ENCODE measurements at regions not wholly inside any gene's neighbourhood (a gene's known extent, or its start where the extent isn't known, plus 50 kb on each side); places are given as distances from the start of the nearest gene placed in this dataset.
"Not testable (repeated sequence)": the region's sequence is repeated elsewhere in the genome, so short reads cannot be mapped to it uniquely, and the experiment has no call there.

GRCh38 chr12:46516933-46517578 is 144.5 kb upstream of the SLC38A2 start:
- no peak for DNase-seq (ENCODE audit: missing footprints)
- no peak for ATAC-seq
- intact Hi-C loops (cut with DNase I), result no loop called here

GRCh38 chr12:46516238-46516932 is 143.8 kb upstream of the SLC38A2 start:
- DNase-seq (ENCODE audit: missing footprints) (no peak), ATAC-seq (peak; percentile 17)
- intact Hi-C loops (cut with DNase I), result no loop called here

GRCh38 chr12:46515829-46516228 is 143.3 kb upstream of the SLC38A2 start:
- DNase-seq (ENCODE audit: missing footprints), result peak; percentile 62
- intact Hi-C loops (cut with DNase I), result no loop called here
- peak; percentile 65 for ATAC-seq

GRCh38 chr12:46514886-46515285 is 142.3 kb upstream of the SLC38A2 start:
- ATAC-seq, result no peak
- intact Hi-C loops (cut with DNase I), result no loop called here

GRCh38 chr12:46510257-46510656 is 137.7 kb upstream of the SLC38A2 start:
- ATAC-seq; DNase-seq (ENCODE audit: missing footprints); intact Hi-C loops (cut with DNase I): not testable (repeated sequence)

More at GRCh38 chr12:46514886-46515285, 142.3 kb upstream of the SLC38A2 start:
- no peak for DNase-seq (ENCODE audit: missing footprints)

- no peak for ATAC-seq
- DNase-seq (ENCODE audit: missing footprints), result no peak
- intact Hi-C loops (cut with DNase I), result no loop called here
Measured at GRCh38 chr12:46509135-46509534, 136.6 kb upstream of the SLC38A2 start.

- intact Hi-C loops (cut with DNase I), result no loop called here
- ATAC-seq, result no peak
- no peak for DNase-seq (ENCODE audit: missing footprints)
Measured at GRCh38 chr12:46508651-46509050, 136.1 kb upstream of the SLC38A2 start.

GRCh38 chr12:46507766-46508165 is 135.2 kb upstream of the SLC38A2 start:
- ATAC-seq (no peak), DNase-seq (ENCODE audit: missing footprints) (no peak)
- intact Hi-C loops (cut with DNase I), result no loop called here

- intact Hi-C loops (cut with DNase I), result no loop called here
- no peak for ATAC-seq
Measured at GRCh38 chr12:46506961-46507360, 134.4 kb upstream of the SLC38A2 start.

GRCh38 chr12:46506198-46506597 is 133.6 kb upstream of the SLC38A2 start:
- DNase-seq (ENCODE audit: missing footprints), result no peak
- intact Hi-C loops (cut with DNase I), result no loop called here
- ATAC-seq, result no peak

More at GRCh38 chr12:46506961-46507360, 134.4 kb upstream of the SLC38A2 start:
- DNase-seq (ENCODE audit: missing footprints), result no peak

- DNase-seq (ENCODE audit: missing footprints) (no peak), ATAC-seq (no peak)
- intact Hi-C loops (cut with DNase I), result no loop called here
Measured at GRCh38 chr12:46504494-46504893, 131.9 kb upstream of the SLC38A2 start.

GRCh38 chr12:46503637-46504175 is 131.1 kb upstream of the SLC38A2 start:
- DNase-seq (ENCODE audit: missing footprints), result no peak
- intact Hi-C loops (cut with DNase I), result no loop called here
- ATAC-seq, result no peak

GRCh38 chr12:46500673-46501072 is 128.1 kb upstream of the SLC38A2 start:
- no peak for ATAC-seq
- intact Hi-C loops (cut with DNase I), result no loop called here

GRCh38 chr12:46499901-46500300 is 127.3 kb upstream of the SLC38A2 start:
- ATAC-seq, result no peak
- intact Hi-C loops (cut with DNase I), result no loop called here
- no peak for DNase-seq (ENCODE audit: missing footprints)

More at GRCh38 chr12:46500673-46501072, 128.1 kb upstream of the SLC38A2 start:
- DNase-seq (ENCODE audit: missing footprints), result no peak

GRCh38 chr12:46499226-46499625 is 126.7 kb upstream of the SLC38A2 start:
- ATAC-seq (no peak), DNase-seq (ENCODE audit: missing footprints) (no peak)
- intact Hi-C loops (cut with DNase I), result no loop called here

GRCh38 chr12:46497739-46498138 is 125.2 kb upstream of the SLC38A2 start:
- no peak for DNase-seq (ENCODE audit: missing footprints)
- ATAC-seq, result no peak
- intact Hi-C loops (cut with DNase I), result no loop called here

- DNase-seq (ENCODE audit: missing footprints), result no peak
- ATAC-seq, result no peak
- intact Hi-C loops (cut with DNase I), result no loop called here
Measured at GRCh38 chr12:46494424-46494823, 121.9 kb upstream of the SLC38A2 start.

GRCh38 chr12:46493834-46494181 is 121.2 kb upstream of the SLC38A2 start:
- ATAC-seq, result no peak
- DNase-seq (ENCODE audit: missing footprints), result no peak
- intact Hi-C loops (cut with DNase I), result no loop called here

GRCh38 chr12:46493150-46493833 is 120.7 kb upstream of the SLC38A2 start:
- intact Hi-C loops (cut with DNase I), result no loop called here
- no peak for DNase-seq (ENCODE audit: missing footprints)
- no peak for ATAC-seq
